Panc1 (cell line): ENCODE measurements at regions not wholly inside any gene's neighbourhood (a gene's known extent, or its start where the extent isn't known, plus 50 kb on each side); places are given as distances from the start of the nearest gene placed in this dataset.

Experiments used
- TCF7L2 ChIP-seq: IDR thresholded peaks from 2 replicates; pipeline ENCODE4 v1.6.1; 2011; ENCODE audit warnings: mild to moderate bottlenecking, low read depth, low read length, inconsistent platforms
- TF ChIP-seq, protein P1 (sequence below): fragments of 450-650 bp; IDR thresholded peaks from 2 replicates; pipeline ENCODE4 v1.5.1; 2017; ENCODE audit warnings: mild to moderate bottlenecking

- TF ChIP-seq, protein P1, sequence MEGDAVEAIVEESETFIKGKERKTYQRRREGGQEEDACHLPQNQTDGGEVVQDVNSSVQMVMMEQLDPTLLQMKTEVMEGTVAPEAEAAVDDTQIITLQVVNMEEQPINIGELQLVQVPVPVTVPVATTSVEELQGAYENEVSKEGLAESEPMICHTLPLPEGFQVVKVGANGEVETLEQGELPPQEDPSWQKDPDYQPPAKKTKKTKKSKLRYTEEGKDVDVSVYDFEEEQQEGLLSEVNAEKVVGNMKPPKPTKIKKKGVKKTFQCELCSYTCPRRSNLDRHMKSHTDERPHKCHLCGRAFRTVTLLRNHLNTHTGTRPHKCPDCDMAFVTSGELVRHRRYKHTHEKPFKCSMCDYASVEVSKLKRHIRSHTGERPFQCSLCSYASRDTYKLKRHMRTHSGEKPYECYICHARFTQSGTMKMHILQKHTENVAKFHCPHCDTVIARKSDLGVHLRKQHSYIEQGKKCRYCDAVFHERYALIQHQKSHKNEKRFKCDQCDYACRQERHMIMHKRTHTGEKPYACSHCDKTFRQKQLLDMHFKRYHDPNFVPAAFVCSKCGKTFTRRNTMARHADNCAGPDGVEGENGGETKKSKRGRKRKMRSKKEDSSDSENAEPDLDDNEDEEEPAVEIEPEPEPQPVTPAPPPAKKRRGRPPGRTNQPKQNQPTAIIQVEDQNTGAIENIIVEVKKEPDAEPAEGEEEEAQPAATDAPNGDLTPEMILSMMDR: no peak
- no peak for TF ChIP-seq TCF7L2
Measured at GRCh38 chr7:9030976-9031375, 597.6 kb downstream of the NXPH1 start.
